ENCODE measurements at regions not wholly inside any gene's neighbourhood (a gene's known extent, or its start where the extent isn't known, plus 50 kb on each side); places are given as distances from the start of the nearest gene placed in this dataset.

DNA sequence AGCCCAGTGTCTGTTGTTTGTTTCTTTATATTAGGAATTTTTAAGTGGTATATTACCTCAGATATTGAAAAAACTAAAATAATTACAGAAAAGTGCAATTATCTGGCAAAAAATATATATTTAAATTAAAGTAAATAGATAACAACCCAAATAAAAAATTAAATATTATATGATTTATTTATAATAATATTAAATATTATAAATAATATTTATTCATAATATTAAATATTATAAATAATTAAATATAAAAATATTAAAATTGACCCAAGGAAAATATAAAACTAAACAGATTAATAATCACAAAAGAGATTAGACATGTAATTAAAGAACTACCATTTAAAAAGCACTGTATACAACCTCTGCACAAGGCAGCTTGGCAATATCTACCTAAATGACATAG lies 331.9 kb upstream of the POGK start:
- TF ChIP-seq, protein P1, sequence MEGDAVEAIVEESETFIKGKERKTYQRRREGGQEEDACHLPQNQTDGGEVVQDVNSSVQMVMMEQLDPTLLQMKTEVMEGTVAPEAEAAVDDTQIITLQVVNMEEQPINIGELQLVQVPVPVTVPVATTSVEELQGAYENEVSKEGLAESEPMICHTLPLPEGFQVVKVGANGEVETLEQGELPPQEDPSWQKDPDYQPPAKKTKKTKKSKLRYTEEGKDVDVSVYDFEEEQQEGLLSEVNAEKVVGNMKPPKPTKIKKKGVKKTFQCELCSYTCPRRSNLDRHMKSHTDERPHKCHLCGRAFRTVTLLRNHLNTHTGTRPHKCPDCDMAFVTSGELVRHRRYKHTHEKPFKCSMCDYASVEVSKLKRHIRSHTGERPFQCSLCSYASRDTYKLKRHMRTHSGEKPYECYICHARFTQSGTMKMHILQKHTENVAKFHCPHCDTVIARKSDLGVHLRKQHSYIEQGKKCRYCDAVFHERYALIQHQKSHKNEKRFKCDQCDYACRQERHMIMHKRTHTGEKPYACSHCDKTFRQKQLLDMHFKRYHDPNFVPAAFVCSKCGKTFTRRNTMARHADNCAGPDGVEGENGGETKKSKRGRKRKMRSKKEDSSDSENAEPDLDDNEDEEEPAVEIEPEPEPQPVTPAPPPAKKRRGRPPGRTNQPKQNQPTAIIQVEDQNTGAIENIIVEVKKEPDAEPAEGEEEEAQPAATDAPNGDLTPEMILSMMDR (IDR thresholded peaks at IDR 0.05; ENCODE audit: low read length), result no peak
- TF ChIP-seq EZH2 (optimal IDR thresholded peaks at IDR 0.05; ENCODE audit: low read depth, low read length) (no peak), EZH2phosphoT487 (IDR thresholded peaks at IDR 0.05; ENCODE audit: low read length) (no peak)

Measured in MM.1S (cell line).